ENCODE measurements at regions not wholly inside any gene's neighbourhood (a gene's known extent, or its start where the extent isn't known, plus 50 kb on each side); places are given as distances from the start of the nearest gene placed in this dataset.

- H3K9me3 ChIP-seq (ENCODE audit: low read length) = no peaks in the 10 kb centered on the region
- H3K4me2 ChIP-seq (ENCODE audit: low read length) = no peak overlapping the region
- H3K9me2 ChIP-seq (ENCODE audit: insufficient read depth, low read length) = no peaks in the 10 kb centered on the region
- no peak overlapping the region for H3K27ac ChIP-seq (ENCODE audit: low read length)
- no peak for TF ChIP-seq REST (IDR thresholded peaks at IDR 0.05; ENCODE audit: borderline replicate concordance)
- no peak for TF ChIP-seq RAD21 (conservative IDR thresholded peaks at IDR 0.05)
- no peak for TF ChIP-seq CTCF (IDR thresholded peaks at IDR 0.05; ENCODE audit: poor library complexity, severe bottlenecking)
- TF ChIP-seq EZH2 (IDR thresholded peaks at IDR 0.05; ENCODE audit: borderline replicate concordance, insufficient read depth, low read length, poor library complexity, severe bottlenecking) = no peak
- TF ChIP-seq EP300 (conservative IDR thresholded peaks at IDR 0.05; ENCODE audit: poor library complexity, severe bottlenecking) = no peak
- no peak for TF ChIP-seq POLR2AphosphoS5 (IDR thresholded peaks at IDR 0.05)
- no peak for TF ChIP-seq SMC3 (conservative IDR thresholded peaks at IDR 0.05; ENCODE audit: poor library complexity)
- TF ChIP-seq MXI1 (conservative IDR thresholded peaks at IDR 0.05; ENCODE audit: poor library complexity, severe bottlenecking) = no peak
- TF ChIP-seq TAF1 (IDR thresholded peaks at IDR 0.05; ENCODE audit: low read depth) = no peak
- no peak overlapping the region for H3K9ac ChIP-seq (ENCODE audit: low read length)
- no peak overlapping the region for H3K4me3 ChIP-seq (ENCODE audit: low read length)
- H2AFZ ChIP-seq (ENCODE audit: low read depth, low read length) = no peak overlapping the region
- no peaks in the 10 kb centered on the region for H4K20me1 ChIP-seq (ENCODE audit: insufficient read depth)
- no peaks in the 10 kb centered on the region for H3K79me2 ChIP-seq (replicated peaks; ENCODE audit: insufficient read depth, low read length)
- no peaks in the 10 kb centered on the region for H3K27me3 ChIP-seq (ENCODE audit: insufficient read depth, low read depth, low read length)
- no peaks in the 10 kb centered on the region for H3K36me3 ChIP-seq (ENCODE audit: insufficient read depth, low read length)
- H3F3A ChIP-seq (ENCODE audit: insufficient read depth, low read length, poor library complexity, severe bottlenecking) = no peaks in the 10 kb centered on the region
Observed at GRCh38 chr16:54342966-54343365, 56.4 kb upstream of the IRX3 start.

- no peak overlapping the region for H3K9ac ChIP-seq (ENCODE audit: low read length)
- no peak overlapping the region for H3K4me2 ChIP-seq (ENCODE audit: low read length)
- H3K4me3 ChIP-seq (ENCODE audit: low read length) = no peak overlapping the region
- TF ChIP-seq CTCF (IDR thresholded peaks at IDR 0.05; ENCODE audit: poor library complexity, severe bottlenecking) = no peak
- TF ChIP-seq RAD21 (conservative IDR thresholded peaks at IDR 0.05) = no peak
- no peak for TF ChIP-seq POLR2AphosphoS5 (IDR thresholded peaks at IDR 0.05)
- TF ChIP-seq EZH2 (IDR thresholded peaks at IDR 0.05; ENCODE audit: borderline replicate concordance, insufficient read depth, low read length, poor library complexity, severe bottlenecking) = no peak
- TF ChIP-seq EP300 (conservative IDR thresholded peaks at IDR 0.05; ENCODE audit: poor library complexity, severe bottlenecking) = no peak
- TF ChIP-seq MXI1 (conservative IDR thresholded peaks at IDR 0.05; ENCODE audit: poor library complexity, severe bottlenecking) = no peak
- TF ChIP-seq TAF1 (IDR thresholded peaks at IDR 0.05; ENCODE audit: low read depth) = no peak
- TF ChIP-seq SMC3 (conservative IDR thresholded peaks at IDR 0.05; ENCODE audit: poor library complexity) = no peak
- TF ChIP-seq REST (IDR thresholded peaks at IDR 0.05; ENCODE audit: borderline replicate concordance) = no peak
- H3K9me2 ChIP-seq (ENCODE audit: insufficient read depth, low read length) = no peaks in the 10 kb centered on the region
- no peaks in the 10 kb centered on the region for H3K36me3 ChIP-seq (ENCODE audit: insufficient read depth, low read length)
- no peaks in the 10 kb centered on the region for H3K9me3 ChIP-seq (ENCODE audit: low read length)
- H3K79me2 ChIP-seq (replicated peaks; ENCODE audit: insufficient read depth, low read length) = no peaks in the 10 kb centered on the region
- no peaks in the 10 kb centered on the region for H3K27me3 ChIP-seq (ENCODE audit: insufficient read depth, low read depth, low read length)
- H3F3A ChIP-seq (ENCODE audit: insufficient read depth, low read length, poor library complexity, severe bottlenecking) = no peaks in the 10 kb centered on the region
- H4K20me1 ChIP-seq (ENCODE audit: insufficient read depth) = no peaks in the 10 kb centered on the region
- H3K27ac ChIP-seq (ENCODE audit: low read length) = no peak overlapping the region
- H2AFZ ChIP-seq (ENCODE audit: low read depth, low read length) = no peak overlapping the region
Observed at GRCh38 chr16:54341892-54342776, 55.5 kb upstream of the IRX3 start.
